ENCODE measurements at regions not wholly inside any gene's neighbourhood (a gene's known extent, or its start where the extent isn't known, plus 50 kb on each side); places are given as distances from the start of the nearest gene placed in this dataset.

DNA sequence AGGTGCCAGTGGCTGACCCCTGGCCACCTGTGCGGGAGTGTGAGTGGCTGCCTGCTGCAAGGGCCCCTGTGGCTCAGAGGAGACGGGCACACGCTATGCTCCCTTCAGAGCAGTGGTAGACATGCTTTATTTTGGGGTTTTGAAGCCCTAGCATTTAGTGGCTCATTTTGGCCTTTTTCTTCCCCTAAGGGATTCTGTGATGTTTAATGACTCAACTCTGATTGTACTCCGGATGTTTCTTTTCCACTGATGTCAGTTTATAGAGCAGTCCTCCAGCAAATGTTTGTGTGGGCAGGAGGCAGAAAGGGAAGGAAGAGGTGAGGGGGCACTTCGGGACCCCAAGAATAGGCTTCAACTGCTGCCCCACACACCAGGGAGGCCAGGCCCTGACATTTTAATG lies 288.9 kb upstream of the C2CD4B start:
- no peak for TF ChIP-seq POLR2A (IDR thresholded peaks at IDR 0.05)
- TF ChIP-seq, protein P1, sequence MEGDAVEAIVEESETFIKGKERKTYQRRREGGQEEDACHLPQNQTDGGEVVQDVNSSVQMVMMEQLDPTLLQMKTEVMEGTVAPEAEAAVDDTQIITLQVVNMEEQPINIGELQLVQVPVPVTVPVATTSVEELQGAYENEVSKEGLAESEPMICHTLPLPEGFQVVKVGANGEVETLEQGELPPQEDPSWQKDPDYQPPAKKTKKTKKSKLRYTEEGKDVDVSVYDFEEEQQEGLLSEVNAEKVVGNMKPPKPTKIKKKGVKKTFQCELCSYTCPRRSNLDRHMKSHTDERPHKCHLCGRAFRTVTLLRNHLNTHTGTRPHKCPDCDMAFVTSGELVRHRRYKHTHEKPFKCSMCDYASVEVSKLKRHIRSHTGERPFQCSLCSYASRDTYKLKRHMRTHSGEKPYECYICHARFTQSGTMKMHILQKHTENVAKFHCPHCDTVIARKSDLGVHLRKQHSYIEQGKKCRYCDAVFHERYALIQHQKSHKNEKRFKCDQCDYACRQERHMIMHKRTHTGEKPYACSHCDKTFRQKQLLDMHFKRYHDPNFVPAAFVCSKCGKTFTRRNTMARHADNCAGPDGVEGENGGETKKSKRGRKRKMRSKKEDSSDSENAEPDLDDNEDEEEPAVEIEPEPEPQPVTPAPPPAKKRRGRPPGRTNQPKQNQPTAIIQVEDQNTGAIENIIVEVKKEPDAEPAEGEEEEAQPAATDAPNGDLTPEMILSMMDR (IDR thresholded peaks at IDR 0.05): no peak
